GM21723 (cell line): ENCODE measurements at regions not wholly inside any gene's neighbourhood (a gene's known extent, or its start where the extent isn't known, plus 50 kb on each side); places are given as distances from the start of the nearest gene placed in this dataset.
"Not testable (repeated sequence)": the region's sequence is repeated elsewhere in the genome, so short reads cannot be mapped to it uniquely, and the experiment has no call there.

Experiments used
- ATAC-seq: cut with Tn5 transposase; IDR thresholded peaks from one replicate; pipeline ENCODE4 v1.9.1; 2021; ENCODE audit warnings: mild to moderate bottlenecking, moderate library complexity; ENCODE audit not compliant: unreplicated experiment

DNA sequence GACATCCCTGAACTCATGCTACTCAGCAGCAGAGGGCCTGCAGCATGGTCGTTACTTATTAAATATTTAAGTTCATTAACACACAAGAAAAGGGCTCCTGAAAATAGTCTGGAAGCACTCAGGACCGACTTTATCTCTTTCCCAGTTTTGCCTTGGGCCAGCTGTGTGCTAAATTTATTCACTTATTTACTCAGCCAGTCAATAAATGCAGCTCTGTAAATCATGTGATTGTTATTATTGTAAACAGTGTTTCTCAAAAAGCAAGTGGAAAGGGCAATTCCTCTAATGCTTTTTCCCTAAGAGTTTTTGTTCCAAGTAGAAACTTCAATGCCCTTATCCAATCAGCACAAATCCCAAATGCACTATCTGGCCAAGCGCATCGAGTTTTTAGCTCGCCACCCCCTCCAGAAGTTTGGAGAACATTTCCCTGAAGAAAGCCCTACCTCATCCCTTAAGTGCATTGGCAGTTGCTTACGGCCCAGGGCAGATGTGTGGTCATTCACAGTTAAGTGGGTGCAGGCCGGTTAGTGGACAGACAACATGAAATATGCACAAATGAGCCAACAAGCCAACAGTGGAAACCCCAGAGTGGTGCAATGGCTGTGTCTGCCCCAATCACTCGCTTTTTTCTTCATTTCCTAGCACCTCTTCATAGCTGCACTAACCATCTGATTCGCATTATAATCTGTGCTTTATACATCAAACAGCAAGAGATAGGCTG lies 125.8 kb downstream of the SMIM20 start:
- ATAC-seq: no peak

DNA sequence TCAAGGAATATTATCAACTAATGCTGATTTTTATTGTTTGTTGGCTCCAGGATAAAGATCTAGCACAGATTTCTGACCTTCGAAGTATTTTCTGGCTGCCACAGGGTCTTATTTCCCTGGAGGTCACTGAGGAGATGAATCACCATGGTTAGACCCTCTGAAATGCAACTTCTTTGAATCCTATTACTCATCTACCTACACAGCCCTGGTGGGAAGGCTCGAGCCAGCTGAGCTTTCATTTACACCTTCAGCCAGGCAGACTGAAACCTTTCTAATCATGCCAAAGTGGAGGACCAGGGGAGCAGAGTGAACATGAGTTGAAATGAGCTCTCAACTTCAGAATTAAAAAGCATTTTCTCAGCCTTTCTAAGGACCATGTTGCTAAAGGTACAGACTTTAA lies 130.5 kb downstream of the SMIM20 start:
- no peak for ATAC-seq

DNA sequence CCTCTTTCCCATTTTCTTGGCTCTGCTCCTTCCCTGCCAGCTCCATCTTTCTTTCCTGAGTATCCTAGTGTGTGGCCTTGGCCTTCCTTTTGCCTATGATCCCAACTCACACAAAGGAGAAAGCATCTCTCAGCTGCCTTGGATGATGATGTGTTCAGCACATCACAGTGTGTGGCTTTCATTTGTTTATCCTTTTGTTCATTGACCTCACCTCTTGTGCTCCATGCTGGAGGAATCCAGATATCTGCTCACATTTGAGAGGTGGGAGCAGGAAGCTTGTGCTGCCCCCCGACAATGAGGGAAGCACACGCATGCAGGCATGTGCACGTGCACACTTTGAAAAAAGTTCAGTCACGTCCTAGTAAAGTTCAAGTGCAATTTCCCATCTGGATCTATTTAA lies 131.0 kb downstream of the SMIM20 start:
- no peak for ATAC-seq

DNA sequence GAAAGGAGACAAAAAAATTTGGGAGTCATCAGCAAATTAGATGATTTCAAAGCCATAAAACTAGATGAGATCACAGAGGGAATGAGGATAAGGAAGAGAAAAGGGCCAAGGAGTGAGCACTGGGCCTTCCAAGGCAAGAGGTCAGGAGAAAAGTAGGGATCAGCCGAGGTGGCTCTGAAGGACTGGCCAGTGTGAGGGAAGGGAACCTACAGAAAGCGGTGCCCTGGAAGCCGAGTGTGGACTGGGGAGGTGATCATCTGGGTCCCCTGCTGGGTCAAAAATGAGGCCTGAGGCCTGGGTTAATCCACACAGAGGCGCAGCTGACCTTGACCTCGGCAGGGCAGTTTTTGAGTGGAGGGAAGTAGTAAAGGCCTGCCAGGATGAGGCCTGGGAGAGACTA lies 133.8 kb downstream of the SMIM20 start:
- no peak for ATAC-seq

DNA sequence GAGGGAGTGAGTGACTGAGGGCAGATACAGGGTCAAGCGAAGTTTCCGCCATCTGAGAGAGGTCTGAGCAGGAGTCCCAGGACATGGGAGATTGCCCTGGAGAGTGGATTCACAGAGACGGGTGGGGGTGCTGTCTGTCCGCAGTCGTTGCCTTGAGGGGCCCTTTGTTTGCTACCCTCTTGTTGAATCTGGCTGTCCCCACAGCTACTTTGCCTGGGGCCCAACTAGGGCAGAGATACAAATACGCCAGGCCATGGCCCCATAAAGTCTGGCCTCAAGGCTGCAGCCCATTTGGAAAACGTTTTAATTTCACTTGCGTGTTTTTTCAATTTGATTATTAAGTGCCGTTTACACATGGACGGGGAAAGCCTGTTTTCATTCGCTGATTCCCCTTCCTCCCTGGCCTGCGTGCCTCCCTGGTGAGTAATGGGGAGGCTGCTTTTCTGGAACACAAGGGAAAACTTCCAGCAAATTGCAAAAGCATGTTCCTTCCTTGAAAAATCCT lies 134.4 kb downstream of the SMIM20 start:
- no peak for ATAC-seq

DNA sequence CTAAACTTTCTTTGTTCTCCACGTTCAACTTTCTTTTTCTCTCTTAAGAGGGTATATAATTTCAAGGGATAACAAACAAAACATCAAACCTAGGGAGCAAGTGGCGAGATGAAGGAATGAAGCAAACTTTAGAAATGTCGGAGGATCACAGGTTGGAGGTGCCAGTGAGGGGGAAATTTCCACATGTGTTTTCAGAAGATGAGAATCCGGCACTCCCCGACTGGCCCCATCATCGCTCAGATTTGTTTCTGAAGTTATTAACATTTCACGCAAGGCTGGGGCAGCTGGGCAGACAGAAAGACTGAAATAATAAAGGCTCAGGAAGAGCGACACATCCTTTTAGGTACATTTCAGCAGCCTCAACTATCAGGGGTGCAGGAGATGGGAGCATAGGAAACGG lies 134.9 kb downstream of the SMIM20 start:
- ATAC-seq: no peak

DNA sequence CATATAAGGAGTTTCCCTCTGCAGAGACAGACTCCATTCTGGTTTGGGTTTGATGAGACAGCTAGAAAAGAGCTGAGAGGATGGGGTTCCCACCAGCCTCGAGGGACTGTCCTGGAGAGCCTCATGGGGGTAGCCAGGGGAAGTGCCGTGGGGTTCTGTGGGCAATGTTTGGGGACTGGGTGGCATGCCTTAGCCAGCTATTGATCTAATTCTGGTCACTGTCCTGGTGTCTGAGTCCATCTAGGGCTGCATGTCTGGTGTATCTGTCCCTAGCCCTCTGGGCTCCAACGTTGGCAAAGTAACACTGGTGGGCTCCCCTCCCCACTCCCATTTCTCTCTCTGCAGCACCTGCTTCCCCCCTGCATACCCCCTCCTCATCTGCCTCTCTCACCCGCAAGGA lies 135.4 kb downstream of the SMIM20 start:
- ATAC-seq: no peak

DNA sequence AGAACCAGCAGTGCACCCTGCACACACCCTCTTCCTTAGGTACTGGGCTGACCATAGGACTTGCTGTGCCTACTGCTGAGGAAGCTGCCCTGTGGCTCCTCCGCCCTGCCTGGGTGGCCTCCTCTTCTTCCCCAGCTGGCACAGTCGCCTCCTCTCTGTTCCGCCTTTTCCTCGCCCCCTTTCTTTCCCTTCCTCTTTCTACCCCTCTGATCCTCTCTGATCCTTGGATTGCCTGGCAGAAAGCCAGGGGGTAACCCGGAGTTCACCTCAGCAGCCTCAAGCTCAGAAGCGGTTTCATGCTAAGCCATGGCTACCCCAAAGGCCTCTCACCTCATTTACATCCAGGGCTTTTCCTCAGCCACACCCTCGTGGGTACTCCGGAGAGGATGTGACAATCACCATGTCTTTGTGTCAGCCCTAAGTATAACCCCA lies 136.2 kb downstream of the SMIM20 start:
- ATAC-seq: peak; percentile 65

DNA sequence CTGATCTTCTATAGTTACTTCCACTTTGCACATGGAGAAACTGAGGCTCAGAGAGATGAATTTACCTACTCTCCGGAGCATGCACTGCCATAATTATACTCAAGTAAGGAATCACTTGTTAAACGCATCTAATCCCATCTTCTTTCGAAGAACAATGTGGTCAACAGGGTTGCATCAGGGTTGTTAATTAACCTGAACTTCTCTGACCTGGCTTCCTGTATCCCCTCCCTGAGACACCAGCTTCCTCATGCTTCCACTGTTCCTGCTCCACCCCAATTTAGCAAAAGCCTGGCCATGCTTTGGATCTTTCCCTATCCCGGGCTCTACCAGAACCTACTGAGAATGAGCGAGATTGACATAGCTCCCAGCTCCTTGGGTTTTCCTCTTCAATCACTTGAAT lies 136.7 kb downstream of the SMIM20 start:
- no peak for ATAC-seq

DNA sequence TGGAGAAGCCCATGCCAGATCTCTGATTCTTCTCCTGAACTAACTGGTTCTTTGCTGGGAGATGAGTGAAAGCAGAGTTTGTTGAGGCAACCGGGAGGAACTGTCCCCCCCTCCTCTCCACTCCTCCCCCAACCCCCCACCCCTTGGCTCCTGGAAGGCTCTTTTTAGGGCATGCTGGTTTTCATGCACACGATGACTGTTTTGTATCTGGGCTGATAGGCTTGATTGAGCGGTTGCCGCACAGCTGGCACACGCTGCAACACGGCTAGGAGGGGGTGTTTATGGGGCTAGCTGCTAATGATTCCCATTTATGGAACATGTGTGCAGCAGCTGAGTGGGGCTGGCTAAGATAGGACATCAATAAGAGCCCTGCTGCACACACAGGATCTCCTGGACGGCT lies 137.2 kb downstream of the SMIM20 start:
- ATAC-seq: no peak

DNA sequence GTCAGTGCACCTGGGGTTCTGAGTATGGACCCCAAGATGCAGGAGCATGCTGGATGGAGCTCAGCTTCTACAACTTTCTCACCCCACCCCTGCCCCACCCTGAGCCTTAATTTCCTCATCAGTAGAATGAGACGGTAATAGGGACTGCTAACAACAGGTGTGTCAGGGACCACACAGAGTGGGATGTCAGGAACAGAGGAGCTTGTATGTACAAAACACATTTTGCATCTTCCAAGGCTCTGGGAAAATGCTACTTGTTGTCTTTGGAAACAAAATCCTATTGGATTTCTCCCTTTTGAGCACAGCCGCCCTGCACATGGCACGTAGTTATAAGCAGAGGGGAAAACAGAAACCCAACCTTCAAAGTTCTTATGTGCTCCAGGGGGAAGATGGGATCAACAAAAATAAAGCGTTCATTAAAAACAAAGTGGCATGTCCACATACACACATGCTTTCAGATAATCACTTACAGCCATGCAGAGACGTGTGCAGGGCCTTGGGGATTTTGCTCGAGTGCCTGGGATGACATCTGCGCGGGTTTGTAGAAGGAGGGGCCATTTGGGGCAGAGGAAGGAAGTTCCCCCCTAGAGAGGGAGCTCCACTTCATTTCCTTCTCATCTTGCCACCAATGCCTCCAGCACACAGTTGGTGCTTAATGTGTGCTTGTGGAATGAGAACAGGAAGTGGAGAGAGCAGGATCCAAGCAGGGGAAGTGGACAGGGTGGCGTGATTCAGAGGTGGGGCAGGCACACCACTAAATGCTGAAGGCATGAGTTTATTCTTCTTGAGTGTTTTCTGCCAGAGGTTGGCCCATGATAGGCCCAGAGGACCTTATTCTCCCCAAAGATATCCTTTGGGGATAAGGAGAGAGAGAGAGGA lies 138.9 kb downstream of the SMIM20 start:
- no peak for ATAC-seq

DNA sequence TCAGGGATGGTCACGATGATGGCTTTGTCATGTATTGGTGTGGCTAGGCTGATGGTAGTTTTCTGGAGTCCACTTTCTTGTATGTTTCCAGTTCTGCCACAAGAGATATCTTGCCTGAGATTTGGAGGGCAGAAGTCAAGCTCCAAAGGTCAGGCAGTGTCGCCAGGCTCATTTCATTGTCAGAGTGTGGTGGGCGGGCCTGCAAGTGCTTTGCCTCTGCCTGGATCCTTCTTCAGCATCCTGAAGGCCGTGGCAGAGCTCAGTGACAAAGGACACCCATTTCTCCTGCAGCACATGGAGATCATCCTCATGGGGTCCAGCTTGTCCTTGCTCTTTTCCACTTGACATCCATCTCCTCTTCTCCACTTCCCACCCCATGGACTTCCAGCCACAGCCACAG lies 139.7 kb downstream of the SMIM20 start:
- no peak for ATAC-seq

DNA sequence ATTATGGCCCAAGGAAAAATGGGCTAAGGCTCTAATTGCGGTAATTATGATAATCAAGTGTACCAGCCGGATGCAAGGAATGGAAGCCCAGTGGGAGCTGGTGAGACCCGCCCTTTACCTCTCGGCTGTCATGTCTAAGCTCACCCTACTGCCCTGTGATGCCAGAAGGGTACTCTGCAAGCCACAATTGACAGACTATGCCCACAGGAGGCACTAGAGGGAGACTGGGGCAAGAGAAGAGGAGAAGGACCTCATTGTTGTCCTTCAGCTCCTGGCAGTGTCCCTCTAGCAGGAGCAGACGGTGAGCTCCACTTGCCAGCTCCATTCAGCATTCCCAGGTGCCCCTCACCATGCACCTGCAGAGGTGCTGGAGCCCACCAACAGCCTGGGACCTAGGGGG lies 141.8 kb downstream of the SMIM20 start:
- no peak for ATAC-seq

DNA sequence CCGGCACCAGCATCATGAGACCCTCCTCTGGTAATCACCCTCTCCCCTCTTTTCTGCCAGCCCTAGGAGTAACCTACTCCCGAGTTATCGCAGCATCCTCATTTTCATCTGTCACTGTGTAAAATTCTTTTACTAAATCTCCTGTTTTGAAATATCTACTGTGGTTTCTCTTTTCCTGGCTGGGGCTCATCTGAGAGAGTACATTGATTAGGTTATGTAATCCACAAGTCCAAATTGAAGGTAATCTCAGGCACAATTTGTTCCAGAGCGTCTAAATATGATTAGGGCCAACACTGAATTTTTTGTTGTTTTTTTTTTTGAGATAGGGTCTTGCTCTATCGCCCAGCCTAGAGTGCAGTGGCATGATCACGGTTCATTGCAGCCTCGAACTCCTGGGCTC lies 142.4 kb downstream of the SMIM20 start:
- no peak for ATAC-seq

DNA sequence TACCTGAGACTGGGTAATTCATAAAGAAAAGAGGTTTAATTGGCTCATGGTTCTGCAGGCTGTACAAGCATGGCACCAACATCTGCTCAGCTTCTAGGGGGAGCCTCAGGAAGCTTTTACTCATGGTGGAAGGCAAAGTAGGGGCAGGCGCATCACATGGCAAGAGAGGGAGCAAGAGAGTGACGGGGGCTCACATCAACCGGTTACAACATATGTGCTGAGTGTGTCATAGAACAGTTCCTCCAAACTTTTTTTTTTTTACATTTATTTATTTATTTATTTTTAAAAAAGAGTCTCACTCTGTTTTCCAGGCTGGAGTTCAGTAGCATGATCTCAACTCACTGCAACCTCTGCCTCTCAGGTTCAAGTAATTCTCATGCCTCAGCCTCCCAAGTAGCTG lies 143.8 kb downstream of the SMIM20 start:
- ATAC-seq: not testable (repeated sequence)

DNA sequence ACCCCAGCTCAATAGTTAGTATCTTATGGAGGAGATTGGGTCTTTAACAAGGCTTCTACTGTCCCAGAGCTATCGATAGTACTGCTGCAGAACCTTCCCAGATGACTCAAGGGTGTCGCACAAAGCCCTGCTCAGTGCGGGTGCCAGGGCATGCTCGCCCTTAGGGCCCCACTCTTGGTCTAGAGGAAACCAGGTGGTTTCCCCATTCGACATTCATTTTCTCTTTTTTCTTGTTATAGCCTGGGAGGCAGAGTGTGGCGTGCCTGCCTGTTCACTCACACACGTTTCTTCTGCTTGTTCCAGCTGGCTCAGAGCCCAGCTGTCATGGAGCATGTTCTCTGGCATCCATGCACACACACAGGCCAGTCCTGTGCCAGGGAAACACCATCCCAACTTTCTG lies 144.5 kb downstream of the SMIM20 start:
- peak; percentile 79 for ATAC-seq

DNA sequence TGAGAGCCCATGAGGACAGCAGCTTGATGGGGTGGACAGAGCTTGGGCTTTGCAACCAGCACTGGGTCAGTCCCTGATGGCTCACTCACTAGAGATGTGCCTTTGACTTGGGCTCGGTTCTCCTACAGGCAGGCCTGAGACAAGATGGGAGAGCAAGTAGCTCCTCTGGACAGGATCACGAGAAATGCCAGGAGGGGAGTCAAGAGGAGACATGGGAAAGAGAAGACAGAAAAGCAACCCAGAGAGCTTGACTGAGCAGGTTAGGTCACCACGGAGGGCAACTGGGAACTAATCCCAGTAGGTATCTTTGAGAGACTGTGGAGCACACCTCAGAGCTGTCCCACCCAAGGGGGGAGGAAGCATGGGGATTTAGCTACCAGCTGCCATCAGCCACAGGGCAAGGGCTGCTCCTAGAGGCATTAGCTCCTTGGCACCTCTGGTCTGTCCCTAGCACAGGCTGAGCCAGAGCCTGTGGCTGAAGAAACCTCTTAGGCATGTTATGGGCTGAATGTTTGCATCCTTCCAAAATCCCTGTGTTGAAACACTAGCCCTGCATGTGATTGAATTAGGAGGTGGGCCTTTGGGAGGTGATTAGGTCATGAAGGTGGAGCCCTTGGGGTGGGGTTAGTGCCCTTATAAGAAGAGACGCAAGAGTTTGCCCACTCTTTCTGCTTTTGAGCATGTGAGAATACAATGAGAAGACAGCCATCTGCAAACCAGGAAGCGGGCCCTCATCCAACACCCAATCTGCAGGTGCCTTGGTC lies 145.6 kb downstream of the SMIM20 start:
- no peak for ATAC-seq

DNA sequence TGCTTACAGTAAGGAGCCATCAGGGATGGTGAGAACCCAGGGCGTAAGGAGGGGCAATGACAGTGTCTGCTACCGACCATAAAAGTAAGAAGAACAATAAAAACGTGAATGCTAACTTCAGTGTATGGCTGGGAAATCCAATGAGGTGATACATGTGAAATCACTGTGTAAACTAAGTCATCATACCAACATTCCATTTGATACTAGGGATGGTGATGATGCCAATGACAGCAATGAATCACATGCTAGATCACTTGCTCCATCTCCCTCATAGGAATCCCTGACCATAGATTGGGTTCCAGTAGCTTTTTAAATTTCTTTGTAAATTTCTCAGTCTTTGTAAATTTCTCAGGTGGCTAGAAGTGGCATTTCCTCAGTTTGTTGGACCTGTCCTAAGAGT lies 146.3 kb downstream of the SMIM20 start:
- ATAC-seq: no peak

DNA sequence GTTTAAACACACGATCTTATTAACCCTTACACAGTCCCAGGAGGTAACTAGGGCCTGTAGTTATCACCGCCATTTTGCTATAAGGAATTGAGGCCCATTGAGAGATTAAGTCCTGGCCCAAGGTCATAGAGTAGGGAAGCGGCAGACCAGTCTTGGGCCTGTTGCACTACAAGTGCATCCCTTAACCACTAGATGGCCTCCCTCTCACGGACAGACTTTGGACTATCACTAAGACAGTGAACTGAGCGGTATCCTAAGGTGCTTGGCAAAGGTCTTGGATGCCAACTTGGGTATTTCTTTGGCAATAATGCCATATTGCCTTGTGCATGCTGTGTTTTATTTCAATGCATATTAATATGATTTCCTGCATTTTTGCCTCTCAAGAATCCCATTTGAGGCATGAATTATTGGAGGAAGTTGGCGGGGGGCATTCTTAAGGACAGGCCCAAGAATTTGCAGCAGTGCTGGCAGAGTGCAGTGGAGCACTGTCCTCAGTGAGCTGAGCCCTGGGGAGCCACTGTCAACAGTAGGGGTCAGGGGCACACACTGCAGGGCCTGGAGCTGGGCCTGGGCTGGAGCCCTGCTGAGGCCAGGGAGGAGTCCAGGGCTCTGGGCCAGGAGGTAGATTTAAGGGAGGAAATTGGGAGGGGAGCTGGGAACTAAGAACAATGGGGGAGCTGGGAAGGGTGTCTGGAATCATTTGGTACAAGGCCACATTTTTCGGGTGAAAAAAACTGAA lies 147.4 kb downstream of the SMIM20 start:
- no peak for ATAC-seq

DNA sequence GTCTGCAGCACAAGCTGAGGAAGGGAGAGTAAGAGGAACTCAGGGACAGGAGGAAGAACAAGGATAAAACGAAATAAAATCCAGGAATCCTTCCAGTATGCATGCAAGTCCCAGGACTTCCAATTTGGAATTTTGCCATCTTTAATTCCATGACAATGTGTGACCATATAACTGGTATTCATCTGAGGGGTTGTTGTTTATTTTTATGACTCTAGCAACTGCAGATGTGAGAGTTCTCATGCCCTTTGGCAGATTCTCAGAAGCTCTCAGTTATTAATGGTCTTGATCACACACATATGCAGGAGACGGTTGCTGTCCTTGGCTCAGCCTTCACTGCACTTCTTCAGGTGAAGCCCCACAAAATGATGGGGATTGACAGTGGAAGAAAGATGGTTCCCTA lies 148.2 kb downstream of the SMIM20 start:
- no peak for ATAC-seq

DNA sequence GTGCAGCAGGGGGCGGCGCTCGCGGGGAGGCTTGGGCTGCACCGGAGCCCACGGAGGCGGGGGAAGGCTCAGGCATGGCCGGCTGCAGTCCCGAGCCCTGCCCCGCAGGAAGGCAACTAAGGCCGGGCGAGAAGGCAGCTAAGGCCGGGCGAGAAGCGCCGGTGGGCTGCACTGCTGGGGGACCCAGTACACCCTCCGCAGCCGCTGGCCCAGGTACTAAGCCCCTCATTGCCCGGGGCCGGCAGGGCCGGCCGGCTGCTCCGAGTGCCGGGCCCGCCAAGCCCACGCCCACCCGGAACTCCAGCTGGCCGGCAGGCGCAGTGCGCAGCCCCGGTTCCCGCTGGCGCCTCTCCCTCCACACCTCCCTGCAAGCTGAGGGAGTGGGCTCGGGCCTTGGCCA lies 150.0 kb downstream of the SMIM20 start:
- ATAC-seq: not testable (repeated sequence)
